GM19328 (cell line): ENCODE measurements at regions not wholly inside any gene's neighbourhood (a gene's known extent, or its start where the extent isn't known, plus 50 kb on each side); places are given as distances from the start of the nearest gene placed in this dataset.

Experiments
- ATAC-seq: cut with Tn5 transposase; IDR thresholded peaks from one replicate; pipeline ENCODE4 v1.9.1; 2021; ENCODE audit warnings: mild to moderate bottlenecking, moderate library complexity; ENCODE audit not compliant: unreplicated experiment

DNA sequence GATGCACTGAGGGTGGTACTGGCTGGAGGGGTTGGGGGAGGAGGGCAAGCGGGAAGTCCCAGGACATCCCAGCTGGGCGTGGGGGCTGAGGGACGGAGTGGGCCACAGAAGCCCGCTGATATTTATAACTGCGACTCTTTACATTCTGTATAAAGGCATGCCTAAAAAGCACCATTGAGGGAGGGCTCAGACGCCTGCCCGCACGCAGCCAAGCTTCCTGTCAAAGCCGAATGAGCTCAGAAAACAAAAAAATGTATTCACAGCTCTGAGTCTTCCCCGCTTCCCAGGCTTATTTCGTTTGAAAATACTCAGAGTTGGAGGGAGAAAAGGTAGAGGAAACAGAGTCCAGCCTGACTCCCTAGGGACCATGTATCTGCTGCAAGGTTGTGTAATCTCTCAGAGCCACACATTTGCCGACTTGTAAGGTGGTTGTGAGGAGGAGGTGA is 170.1 kb upstream of the HAAO start:
- ATAC-seq: no peak

DNA sequence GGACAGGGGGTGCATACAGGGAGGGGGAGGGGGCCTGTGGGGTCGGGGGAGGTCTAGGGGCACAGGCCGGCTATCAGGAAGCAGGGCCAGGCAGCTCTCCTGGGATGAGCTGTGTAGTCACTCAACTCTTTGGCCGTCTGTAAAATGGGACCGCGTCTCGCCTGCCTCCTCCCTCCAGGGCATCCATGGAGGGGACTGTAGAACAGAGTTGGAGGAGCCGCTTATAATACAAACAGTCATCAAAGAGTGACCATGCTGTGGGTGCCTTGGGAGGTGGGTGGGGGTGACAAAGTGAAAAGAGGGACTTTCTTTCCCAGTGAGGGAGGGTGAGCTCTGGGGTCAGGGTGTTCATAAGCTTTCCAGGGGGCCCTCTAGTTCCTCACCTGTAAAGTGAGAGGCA is 169.6 kb upstream of the HAAO start:
- ATAC-seq: no peak

DNA sequence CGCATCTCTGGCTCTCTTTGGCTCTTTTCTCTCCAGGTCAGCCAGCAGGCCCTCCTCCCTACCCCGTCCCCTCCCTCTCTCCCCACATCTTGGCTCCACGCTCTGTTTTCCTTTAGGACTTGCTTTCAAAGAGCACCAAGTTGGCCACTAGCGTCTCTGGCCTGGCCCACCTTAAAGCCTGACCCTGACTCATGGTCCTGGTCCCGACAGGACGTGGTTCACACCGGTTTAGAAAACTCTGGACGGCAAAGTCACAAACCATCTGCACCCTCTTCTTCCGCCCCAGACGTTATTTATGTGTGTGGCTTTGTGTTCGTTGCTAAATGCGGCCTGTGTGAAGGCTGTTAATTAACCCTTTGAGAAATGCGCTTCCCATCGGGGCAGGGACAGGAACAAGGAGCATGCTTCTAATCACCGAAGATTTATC is 169.0 kb upstream of the HAAO start:
- ATAC-seq: no peak

GRCh38 chr2:42960842-42961180 is 168.4 kb upstream of the HAAO start:
- no peak for ATAC-seq

DNA sequence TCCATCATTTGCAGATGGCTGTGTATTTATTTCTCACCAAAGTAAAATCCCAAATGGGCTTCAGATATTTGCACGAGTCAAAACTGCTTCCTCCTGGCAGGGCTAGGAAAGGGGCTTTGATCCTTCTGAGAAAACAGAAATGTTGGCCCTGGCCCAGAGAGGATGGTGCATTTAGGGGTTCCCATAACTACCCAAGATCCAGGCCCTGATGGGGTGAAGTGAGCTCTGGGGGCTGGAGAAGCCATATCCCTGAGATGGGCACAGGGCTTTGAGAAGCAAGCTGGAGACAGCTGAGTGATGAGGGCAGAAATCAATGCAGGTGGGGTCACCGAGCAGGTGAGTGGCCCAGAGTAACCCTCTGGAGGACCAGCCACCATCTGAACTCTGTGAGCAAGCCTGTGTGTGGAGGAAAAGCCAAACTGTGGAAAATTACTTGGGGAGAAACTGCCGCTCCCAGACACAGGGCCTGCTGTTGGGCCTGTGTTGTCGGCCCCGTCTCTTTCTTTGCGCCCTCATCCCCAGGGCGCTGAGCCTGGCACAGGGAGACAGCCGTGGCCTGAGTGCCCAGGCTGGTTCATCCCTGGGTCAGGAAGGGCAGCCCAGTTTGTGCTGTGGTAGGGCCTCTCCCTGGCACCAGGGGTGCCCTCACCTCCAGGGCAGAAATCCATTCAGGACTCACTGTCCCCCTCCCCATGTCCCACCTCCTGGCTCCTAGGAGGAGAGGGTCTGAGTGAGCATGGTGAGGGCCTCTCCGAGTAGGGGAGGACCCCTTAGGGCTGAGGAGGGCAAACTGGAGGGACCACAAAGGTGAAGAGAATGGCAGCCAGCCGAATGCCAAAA is 167.8 kb upstream of the HAAO start:
- ATAC-seq: no peak

GRCh38 chr2:42959234-42960001 is 167.0 kb upstream of the HAAO start:
- ATAC-seq: no peak

DNA sequence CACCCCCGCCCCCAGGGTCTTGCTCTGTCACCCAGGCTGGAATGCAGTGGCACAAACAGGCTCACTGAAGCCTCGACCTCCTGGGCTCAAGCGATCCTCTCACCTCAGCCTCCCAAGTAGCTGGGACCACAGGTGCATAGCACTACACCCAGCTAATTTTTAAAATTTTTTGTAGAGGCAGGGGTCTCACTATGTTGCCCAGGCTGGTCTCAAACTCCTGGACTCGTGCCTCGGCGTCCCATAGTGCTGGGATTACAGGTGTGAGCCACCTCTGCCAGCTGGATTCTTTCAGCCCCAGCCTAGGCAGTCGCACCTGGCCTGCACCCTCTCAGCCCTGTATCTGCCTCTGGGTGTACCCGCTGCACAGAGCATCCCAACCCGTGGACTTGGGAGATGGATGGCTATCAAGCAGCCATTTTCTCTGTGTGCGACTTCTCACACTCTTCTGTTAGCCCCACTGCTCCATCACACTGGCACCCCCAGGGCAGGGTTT is 166.4 kb upstream of the HAAO start:
- ATAC-seq: no peak

- ATAC-seq: no peak
Measured at GRCh38 chr2:42957861-42958301, 165.5 kb upstream of the HAAO start.

DNA sequence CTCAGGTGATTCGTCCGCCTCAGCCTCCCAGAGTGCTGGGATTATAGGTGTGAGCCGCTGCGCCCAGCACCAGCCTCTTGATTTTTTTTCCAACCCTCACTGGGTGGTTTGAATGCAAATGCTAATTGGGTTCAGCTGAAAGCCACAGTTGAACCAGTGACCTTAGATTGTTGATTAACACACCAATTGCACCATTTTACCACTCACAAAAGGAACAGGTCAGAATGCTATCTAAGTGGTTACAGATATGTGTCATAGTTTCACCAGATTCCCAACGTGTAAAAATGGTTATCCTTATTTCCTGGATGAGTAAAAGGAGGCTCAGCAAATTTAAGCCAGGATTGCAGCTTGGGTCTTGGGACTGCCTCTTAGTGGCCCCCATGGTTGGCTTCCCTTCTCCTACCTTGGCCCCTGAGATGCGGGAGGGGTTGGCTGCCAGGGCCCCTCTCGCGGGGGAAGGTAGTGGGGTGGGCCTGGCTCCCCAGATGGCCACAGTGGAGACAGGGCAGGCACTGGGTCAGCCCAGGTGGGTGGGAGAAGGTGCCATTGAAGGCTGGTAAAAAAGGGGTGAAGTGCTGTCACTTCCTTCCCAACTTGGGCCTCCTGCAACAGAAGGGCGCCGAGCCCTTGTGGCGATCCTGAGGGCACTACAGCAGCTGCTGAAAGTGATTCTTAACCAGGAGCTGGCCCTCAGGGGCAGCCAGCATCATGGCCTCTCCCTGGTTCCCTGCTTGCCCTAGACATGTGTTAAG is 164.9 kb upstream of the HAAO start:
- ATAC-seq: no peak

DNA sequence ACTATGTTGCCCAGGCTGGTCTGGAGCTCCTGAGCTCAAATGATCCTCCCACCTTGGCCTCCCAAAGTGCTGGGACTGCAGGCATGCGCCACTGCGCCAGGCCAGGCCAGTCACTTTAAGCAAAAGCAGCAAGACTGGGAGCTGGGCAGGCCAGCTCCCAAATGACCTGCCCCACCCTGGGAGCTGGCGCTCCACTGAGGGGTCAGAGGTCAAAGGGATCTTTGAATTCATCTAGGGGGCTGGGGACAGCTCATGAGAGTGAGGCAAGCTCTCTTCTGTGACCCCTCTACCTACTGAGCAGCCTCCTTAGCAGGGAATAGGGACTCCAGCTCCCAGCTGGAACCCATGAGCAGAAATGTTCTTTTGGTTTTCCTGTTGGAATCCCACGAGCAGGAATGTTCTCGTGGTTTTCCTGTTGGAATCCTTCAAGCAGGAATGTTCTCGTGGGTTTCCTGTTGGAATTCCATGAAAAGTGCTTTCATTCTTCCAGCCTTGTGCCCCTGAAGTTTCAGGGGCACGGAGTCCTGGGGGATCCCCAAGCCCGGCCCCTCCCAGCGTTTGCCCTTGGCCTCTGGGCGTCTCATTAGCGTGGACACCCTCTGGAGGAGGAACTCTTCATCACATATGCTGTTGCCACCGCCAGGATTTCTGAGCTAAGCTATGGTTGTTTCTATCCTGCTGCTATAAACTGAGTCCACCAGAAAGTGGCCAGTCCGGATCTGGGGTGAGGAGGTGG is 162.0 kb upstream of the HAAO start:
- ATAC-seq: no peak

- no peak for ATAC-seq
Measured at GRCh38 chr2:42953216-42953615, 160.8 kb upstream of the HAAO start.

- ATAC-seq: no peak
Measured at GRCh38 chr2:42951263-42951938, 159.0 kb upstream of the HAAO start.

DNA sequence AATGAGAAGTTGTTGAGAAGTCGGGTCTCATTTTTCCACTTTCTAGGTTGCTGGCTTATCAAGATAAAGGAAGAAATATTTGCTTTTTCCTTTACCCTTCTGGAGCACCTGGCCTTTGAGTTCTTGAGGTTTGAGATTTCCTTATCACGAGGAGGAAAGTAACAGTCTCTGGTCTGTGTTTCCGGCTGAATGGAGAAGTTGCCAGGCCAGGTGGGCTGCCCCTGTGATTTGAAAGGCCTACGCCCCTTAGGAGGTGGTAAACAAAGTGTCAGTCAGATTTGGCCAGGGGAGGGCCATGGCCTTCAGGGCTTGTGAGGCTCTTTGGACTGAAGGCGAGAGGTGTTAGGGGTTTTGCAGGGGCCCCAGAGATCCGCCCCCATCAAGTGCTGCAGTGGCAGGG is 156.7 kb upstream of the HAAO start:
- ATAC-seq: no peak

GRCh38 chr2:42947809-42948600 is 155.6 kb upstream of the HAAO start:
- no peak for ATAC-seq

GRCh38 chr2:42944779-42945415 is 152.5 kb upstream of the HAAO start:
- no peak for ATAC-seq

- ATAC-seq: no peak
Measured at GRCh38 chr2:42942990-42943493, 150.7 kb upstream of the HAAO start.

DNA sequence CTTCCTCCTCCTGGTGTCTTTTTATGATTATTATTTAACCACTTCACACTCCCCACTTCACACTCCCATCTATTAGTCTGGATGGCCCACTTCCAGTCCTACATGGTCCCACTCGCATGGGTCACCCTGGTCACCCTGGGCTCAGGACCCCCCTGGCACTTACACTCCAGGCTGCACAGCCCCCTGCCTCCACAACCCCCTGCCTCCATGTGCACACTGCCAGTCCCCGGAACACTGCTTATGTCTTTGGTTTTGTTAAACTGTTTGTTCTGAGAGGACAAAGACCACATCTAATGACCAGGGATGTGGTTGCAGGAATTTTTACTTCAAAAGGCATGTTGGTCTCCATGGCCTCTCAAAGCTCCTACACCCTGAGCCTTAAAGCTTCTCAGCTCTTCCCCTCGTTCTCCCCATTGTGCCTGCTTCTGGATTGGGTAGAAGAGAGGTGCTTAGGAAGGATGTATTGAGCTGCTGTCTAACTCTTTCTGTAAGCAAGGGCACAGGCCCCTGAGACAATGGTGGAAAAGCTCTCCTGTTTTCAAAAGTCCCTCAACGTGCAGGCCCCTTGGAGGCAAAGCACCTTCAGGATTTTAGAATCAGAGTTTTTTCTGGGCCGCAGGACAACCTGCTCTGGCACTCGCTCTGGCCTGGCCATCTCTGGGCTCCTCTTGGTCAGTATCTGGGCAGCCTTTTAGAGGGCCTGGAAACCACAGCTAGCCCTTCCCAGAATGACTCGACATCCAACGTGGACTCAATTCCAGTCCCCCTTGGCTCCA is 150.0 kb upstream of the HAAO start:
- ATAC-seq: no peak

GRCh38 chr2:42941633-42942176 is 149.3 kb upstream of the HAAO start:
- no peak for ATAC-seq
